NCI-H526 (cell line): ENCODE measurements at regions not wholly inside any gene's neighbourhood (a gene's known extent, or its start where the extent isn't known, plus 50 kb on each side); places are given as distances from the start of the nearest gene placed in this dataset.
A peak's percentile ranks its signal among the peaks of the same experiment; 100 is the strongest.

Source experiments
- DNase-seq, 2 experiments: peaks; one replicate each; lab custom pipeline; 2025; lab: John Stamatoyannopoulos, UW

DNA sequence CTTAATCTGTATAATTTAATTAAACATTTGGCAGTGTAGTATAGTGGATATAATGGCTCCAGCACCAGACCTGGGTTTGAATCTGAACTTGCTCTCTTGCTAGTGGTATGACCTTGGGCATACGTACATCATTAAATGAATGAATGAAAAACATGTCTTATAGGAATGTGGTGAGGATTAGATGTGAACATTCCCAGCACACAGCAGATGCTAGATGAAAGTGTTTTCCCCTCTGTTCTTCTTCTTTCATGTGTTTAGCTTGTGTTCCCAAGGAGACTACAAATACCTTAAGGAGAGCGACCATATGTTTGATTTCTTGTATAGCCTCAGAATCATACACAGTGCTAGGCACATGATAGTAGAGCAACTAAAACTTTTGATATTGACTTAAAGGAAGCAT is 56.5 kb downstream of the CT47B1 start:
- no peak for DNase-seq

DNA sequence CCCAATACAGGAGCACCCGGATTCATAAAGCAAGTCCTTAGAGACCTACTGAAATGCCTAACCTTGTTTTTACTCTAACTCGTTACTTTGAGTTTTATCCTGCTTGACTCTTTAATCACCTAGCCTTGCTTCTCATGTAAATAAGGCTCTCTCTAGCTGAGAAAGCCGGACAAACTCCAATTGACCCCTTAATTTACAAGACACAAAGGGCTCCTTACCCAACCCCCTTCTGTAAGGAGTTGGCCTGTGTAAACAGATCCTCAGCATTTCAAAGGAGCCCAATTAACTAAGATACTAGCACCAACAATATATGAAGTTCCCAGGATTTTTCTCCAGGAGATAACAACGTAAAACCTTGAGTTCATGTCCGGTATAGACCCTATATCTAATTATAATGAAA is 61.7 kb downstream of the CT47B1 start:
- no peak for DNase-seq

DNA sequence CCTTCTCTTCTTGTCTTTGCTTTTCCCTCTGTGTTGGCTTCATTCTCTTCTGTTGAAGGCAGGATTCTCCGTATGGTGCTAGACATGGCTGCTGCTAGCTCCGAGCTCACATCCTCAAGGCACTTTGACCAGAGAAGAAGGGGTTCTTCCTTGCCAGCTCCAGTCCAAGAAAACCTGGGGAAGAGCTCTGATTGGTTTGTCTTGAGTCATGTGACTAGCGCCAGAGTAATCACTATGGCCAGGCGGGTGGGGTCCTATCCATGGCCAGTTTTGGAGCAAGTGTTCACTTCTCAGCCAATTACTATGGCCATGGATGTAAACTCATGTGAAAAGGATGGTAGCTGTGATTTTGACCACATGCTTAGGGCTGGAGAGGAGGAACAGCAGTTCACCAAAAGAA is 74.2 kb downstream of the CT47B1 start:
- no peak for DNase-seq

DNA sequence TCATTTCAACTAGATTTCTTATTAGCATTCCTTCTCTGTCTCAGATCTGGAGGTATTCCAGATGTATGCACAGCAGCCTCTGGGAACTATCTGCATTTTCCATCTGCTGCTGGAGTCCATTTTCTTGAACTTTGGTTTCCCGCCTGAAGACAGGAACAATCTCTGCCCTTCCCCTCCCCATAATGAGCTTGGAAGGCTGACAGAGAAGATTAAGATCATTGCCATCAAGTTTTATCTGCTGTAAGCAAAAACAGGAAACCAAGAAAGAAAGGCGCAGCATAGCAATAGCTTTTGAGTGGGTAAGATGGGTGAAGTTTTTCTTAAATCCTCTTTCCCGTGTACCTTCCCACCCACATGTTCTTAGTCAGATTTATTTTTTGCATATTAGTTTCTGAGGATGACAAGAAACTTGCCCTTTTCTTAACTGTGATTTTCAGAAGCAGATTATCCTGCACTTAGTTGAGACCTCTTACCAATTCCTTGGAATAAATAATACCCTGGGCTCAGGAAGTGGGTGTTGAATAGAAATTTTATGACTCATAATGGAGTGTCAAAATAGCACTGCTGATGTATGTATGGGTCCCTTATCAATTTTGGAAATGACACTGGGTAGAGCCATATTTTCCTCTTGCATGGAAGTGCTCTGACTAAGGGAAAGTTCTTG is 78.3 kb downstream of the CT47B1 start:
- no peak for DNase-seq

DNA sequence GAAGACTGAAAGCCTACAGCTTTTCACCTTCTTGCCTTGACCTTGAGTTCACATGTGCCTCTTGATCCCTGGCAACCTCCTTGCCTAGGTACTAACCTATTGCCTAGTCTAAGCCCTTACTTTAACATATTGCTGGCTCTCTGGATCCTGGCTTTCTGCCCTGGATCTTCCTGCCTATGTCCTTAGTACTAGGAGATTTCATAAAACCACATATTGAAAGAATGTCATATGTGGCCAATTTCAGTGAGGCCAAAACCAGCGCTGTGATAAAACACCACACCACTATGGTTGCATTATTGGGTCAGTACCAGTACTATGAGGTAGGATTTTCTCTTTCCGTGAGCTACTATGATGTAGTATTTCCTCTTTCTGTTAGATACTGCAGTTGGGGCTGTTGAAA is 80.4 kb downstream of the CT47B1 start:
- DNase-seq: no peak

DNA sequence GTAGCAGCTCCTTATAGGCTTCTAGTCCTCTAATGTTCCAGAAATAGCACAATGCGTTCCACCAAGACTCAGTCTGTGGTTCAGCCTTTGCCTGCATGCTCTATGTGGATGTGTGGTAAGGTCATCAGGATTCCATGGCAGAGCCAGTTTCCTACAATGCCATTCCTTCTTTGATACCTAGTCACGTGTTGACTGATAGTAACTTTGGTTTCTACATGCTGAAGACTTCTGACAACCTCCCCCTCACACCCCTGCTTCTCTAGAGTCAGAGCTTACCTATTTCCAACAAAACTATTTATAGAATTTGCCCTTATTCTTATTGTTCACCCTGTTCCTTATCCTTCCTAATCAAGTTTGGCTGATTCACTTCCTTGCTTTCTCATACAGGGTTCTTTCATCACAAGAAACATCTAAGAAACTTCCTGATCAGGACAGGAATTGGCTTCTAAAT is 81.1 kb downstream of the CT47B1 start:
- no peak for DNase-seq

DNA sequence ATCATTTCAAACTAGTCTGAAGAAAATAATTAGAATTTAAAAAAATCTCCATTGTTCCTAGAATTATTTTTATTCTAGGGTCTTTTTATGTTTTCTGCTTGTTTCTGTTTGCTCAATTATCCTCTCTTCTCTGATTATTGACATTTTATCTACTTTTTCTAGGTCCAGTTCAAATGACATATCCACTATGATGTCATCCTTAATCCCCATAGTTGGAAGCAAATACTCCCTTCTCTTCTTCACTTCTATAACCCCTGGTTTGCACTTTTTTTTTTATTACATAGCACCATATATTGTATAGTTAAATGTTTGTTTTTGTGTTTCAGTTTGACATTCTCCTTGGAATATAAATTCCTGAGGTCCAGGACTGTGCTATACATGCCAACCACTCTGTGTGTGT is 82.6 kb downstream of the CT47B1 start:
- DNase-seq: no peak

DNA sequence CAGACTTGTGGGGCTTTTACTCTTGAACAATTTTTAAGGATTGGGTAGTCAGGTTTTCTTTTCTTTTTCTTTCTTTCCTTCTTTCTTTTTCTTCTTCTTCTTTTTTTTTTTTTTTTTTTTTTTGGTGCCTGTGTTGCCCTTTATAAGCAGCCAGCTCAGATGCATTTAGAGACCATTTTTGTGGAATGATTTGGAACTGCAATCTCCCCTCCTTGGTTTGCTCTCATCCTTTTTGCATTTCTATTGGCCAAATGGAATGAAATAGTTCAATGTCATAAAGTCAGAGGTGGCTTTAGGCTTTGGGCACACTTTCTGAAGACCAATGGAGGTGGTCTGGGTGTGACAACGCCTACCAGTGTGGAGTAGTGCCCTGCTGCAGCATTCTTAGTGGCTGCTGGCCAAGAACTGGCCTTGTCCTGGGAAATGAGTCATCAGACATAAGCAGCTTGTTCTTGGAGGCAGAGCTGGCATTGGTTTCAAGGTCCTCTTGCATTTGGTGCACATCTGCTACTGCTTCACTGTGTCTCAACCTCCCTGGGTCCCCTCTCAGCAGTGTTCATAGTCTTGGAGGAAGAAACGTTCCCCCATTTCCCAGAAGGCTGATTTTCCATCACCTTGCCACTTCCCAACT is 84.5 kb downstream of the CT47B1 start:
- DNase-seq: no peak

DNA sequence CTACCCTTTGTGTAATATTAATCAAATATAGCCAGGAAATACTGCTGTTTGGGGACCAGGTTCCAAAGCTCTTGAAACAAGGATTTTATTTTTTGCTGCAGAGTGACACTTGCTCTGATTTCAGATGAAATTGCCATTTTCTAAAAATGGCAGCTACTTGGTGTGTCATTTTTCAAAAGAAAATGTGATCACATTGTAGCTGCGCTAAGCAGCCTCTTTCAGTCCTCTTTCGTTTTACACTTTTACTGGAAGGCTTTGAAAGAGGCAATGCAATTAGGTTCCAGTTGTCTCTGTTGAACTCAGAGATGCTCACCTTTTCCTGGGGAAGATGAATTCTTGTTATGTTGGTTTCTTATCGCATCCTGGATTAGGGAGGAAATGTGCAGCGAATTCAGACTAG is 85.1 kb downstream of the CT47B1 start:
- no peak for DNase-seq

DNA sequence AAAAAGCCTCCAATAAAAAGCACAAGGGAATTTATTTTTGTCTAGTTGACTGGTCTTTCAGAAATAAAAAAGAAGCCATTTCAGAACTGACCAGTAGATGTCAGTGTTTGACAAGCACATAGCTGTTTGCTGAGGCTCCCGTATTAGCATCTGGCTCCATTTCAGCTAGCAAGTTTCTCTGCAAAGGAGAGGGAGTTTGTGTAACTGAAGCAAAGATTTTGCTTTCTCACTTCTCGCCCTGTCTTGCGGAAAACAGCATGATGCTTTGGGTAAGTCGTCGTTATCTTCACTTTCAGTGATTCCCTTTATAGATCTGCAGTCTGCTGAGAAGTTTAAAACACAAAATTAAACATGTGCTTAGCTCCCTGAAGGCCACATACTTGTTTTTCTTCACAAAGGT is 85.5 kb downstream of the CT47B1 start:
- peak; percentile 6 to 59 for DNase-seq

DNA sequence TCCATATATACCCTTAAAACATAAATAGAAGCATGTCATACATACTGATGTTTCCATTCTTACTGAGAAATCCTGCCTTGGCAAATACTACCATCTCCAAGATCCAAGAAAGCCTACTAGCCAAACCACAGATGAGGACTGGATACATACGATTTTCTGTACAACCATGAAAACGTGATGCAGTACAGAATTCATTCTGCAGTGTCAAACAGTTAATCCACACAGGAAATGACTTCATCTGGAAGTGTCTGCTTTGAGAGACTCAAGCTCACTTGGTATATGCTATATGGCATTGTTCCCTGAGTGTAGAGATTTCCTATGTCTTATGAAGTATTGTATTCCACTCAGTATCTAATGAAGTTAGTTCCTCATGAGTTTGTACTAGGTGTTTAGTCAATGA is 94.3 kb downstream of the CT47B1 start:
- no peak for DNase-seq

DNA sequence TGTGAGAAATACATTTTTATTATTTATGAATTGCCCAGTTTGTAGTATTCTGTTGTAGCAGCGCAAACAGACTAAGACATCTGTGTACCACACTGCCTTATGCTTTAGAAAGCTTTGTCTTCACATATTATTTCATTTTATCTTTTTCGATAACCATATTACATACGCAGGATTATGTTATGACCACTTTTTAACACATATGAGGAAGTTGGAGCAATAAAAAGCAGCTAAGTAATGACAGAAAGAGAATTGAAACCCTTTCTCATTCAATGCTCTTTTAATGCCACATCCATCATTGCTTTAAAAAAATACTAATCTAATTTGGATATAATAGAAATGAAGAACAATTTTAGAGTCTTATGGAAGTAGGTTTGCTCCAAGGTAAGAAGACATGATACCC is 99.7 kb downstream of the CT47B1 start:
- DNase-seq: no peak

DNA sequence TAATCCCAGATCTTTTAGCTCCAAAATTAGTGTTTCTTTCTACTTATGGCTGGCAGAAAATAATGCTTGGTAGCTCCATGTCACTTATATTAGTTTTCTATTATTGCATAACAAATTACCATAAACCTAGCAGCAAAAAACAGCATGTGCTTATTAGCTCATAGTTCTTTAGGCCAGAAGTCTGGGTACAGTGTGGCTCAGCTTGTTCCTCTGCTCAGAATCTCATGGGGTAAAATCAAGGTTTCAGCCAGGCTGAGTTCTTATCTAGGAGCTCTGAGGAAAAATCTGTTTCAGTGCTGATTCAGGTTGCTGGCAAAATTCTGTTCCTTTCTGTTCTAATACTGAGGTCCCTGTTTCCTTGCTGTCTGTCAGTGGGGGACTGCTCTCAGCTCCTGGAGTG is 101.1 kb downstream of the CT47B1 start:
- DNase-seq: no peak

DNA sequence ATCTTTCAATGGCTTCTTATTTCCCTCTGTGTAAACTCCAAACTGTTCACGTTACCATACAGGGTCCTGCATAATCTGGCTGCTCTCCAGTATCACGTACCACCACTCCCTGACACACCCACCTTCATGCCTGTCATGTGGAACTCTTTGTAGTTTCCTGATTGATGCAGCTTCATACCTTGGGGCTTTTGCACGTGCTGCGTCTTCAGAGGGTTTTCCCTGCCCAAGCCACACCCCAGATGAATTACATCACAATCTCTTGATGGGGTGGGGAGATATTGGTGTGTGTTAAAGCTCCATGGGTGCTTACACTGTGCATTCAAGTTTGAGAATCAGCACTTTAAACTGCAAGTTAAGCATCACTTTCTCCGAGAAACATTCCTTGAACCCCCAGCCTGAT is 101.9 kb downstream of the CT47B1 start:
- no peak for DNase-seq

DNA sequence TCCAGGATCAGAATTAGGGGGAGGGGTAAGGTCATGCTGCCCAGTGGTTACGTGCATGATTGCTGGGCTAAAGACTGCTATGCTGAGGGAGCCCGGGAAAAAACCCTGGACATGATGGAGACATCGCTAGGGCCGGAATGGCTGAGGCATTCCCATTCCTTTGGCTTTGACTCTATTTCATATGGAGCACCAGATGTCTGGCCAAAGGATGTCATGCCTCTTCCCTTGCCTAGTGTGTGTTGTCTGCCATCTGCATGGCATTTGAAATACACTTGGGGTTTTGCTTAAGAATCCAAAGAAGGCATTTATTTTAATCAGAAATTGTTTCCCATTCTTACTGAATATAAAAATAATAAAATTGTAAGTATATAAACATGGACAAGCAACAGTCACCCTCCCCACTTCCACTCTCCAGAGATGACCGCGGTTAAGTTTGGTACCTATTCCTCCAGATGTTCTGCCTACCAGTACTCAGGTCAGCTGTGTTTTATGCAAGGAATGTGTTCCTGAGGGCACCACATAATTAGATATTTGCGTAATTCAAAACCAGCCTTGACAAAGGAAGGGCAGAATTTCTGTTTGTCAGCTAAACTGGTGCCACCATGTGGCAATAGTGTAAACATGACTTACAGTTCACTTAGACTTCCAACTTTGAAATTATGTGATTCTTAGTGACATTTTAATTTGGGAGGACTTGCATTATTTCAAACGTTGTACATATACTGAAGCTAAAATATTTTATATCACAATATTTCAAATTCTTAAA is 105.9 kb downstream of the CT47B1 start:
- DNase-seq: peak; percentile 46 to 55

DNA sequence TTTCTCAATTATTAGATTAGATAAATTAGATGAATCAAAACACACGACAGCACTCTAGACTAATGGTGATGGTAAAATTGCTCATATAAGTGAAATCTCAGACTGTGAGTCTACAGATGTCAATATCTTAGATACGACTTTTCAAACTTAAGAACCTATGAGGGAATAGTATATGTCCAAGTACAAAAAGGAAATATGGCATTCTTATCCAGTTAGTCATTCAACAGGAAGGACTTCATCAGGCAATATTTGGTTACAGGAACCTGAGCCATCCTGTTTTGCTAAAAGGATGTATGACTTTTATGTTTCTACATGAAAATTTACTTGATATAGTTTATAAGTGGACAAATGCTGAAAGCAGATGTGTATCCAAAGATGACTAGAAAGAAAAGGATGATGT is 107.0 kb downstream of the CT47B1 start:
- no peak for DNase-seq

DNA sequence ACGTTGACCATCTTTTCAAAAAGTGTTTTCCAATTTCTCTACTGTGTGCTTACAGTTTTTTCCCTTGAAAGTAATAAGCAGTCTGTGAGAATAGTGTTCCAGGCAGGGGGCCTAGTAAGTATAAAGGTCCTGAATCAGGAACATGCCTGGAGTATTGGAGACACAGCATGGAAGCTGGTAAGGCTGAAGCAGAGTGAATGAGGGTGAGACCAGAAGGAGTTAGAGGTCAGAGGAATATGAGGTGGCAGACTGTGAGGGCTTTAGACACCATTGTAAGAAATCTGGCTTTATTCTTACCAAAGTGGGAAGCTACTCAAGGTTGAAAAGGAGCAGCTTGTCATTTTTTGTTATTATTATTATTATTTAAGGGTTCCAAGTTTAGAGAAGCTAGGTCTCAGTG is 107.4 kb downstream of the CT47B1 start:
- DNase-seq: no peak

DNA sequence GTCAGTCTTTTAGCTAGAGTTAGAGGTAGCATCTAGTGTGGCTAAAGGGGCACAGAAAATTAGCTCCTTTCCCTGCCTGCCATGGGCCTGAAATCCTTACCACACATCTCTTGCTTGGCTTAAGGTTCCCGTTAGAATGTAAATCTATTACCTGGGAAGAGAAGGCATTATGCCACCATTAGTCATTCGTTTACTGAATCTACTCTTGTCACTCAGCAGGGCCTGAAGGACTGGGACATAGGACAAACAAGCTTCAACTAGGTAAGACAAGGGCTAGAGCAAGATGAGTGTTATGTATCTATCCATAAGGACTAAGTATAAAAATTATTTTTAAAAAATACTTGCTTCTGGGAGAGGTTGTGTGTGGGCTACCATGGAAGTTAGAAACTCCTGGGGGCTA is 112.4 kb downstream of the CT47B1 start:
- DNase-seq: no peak

DNA sequence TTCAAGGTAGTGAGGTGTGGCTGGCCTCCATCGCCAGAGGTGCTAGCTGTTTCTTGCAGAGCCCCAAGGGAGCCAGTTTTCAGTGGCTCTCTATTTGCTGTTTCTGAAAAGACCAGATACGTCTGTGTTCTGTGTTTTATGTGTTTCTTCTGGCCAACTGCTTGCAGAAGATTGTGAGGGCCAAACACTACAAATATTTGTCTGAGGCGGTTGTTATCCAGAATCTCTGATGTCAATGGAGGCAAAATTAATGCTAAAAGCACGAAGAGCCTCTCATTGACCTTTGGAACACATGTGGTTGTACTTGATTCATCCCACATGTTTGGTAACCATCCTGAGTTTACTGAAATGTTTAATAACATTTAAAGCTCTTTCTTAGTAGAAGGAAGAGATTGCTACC is 113.9 kb downstream of the CT47B1 start:
- DNase-seq: no peak

DNA sequence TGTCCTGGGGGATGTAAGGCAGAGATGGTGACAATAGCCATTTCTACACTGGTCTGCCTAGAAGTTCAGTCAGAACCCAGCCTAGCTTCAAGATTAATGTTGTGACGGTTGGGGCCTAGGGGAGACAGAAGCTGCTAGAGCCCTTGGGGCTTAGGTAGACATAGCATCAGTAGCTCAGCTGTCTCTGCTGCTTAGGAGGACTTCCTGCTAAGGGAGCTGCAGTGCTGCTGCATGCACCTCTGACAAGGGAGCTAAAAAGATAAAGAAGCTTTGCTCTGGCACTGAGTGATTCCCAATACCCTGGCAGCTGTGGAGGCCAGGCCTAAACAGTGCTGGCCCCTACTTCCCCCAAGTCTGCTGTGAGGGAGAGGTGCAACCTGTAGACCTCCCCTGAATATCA is 116.0 kb downstream of the CT47B1 start:
- DNase-seq: no peak

DNA sequence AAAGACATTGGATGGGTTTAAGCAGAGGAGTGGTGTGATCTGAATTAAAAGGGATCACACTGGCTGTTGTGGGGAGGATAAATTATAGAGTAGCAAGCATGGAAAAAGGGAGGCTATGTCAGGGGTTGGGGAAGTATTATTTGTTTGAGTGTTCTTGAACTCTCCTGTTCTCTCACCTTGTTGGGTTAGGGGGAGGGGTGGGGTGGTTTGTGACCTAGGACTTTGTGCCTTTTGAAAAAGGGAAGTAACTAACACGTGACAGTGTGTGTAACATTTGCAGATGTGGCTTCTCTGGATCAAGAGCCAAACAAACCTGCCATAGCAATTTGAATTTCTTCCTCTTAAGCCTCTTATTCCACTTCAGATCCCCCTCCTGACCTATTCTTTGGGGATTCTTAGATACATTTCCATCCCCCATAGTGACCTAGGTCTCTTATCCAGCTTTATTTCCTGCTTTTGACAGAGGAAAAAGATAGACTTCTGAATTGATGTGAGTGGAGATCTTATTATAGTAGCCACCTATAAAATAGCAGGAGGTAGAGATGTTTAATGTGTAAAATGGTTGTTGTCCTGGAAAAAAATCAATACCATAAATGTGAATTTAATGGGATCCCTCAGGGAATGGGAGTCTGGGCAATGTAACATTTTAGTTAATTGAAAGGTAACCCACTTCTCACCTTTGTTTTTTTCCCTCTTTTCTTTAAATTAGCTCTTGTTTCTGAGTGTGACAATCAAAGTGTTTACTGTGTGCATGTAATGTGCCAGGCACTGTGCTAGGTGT is 120.4 kb downstream of the CT47B1 start:
- no peak for DNase-seq

DNA sequence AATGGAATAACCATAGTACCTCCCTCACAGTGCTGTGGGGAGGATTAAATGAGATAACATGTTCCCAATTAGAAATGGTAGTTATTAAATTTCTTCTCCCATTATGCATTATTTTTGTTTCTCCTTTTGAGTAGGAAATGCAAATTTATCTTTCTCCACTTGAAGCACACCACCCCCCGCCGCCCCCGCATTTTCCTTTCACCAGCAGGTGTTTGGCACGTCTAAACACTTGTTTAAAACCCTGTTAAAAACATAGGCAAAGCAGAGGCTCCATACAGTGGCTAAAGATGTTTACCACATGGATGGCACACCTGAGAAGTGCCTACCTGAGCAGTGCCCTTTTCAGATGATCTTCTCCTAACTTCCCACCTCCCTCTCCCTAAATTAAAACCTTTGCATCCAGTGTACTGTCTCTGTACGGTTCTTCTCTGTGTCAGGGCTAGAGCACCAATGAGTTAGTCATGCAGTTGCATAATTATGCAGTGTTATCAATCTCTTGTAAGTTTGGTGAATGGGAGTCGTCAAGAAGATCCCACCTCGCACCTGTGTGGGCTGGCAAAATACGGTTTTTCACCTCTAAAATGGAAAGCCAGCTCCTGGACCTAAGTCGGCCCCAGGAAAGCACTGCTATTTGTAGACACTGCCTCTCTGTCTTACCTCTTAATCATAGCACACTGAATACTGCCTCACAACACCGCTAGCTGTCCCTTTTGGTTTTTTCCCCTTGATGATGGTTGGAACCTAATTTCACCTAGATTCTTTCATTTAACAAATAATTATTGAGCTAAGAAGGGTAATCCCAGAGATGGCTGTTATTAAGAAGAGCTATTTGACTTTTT is 122.0 kb downstream of the CT47B1 start:
- DNase-seq: no peak
